Medulla oblongata (tissue), 1 donor: ENCODE measurements at regions not wholly inside any gene's neighbourhood (a gene's known extent, or its start where the extent isn't known, plus 50 kb on each side); places are given as distances from the start of the nearest gene placed in this dataset.
A peak's percentile ranks its signal among the peaks of the same experiment; 100 is the strongest.
"Not testable (repeated sequence)": the region's sequence is repeated elsewhere in the genome, so short reads cannot be mapped to it uniquely, and the experiment has no call there.

Experiments
- DNase-seq: peaks from one replicate; pipeline ENCODE4 v3.0.0-alpha.2; 2015; ENCODE audit errors: extremely low spot score

GRCh38 chr14:19052977-19053376, 85.7 kb downstream of the POTEM start:
- DNase-seq = not testable (repeated sequence)

- not testable (repeated sequence) for DNase-seq
Measured at GRCh38 chr14:19053426-19054050, 86.3 kb downstream of the POTEM start.

GRCh38 chr14:19054108-19054721, 87.0 kb downstream of the POTEM start:
- not testable (repeated sequence) for DNase-seq

GRCh38 chr14:19054934-19055333, 87.7 kb downstream of the POTEM start:
- DNase-seq = not testable (repeated sequence)

GRCh38 chr14:19059066-19059465, 91.8 kb downstream of the POTEM start:
- DNase-seq = not testable (repeated sequence)

GRCh38 chr14:19061689-19062450, 94.6 kb downstream of the POTEM start:
- not testable (repeated sequence) for DNase-seq

- DNase-seq = not testable (repeated sequence)
Measured at GRCh38 chr14:19068957-19069356, 101.7 kb downstream of the POTEM start.

- DNase-seq = not testable (repeated sequence)
Measured at GRCh38 chr14:19072518-19072917, 105.3 kb downstream of the POTEM start.

- DNase-seq = not testable (repeated sequence)
Measured at GRCh38 chr14:19088632-19089031, 121.4 kb downstream of the POTEM start.

- not testable (repeated sequence) for DNase-seq
Measured at GRCh38 chr14:19093227-19093626, 126.0 kb downstream of the POTEM start.

GRCh38 chr14:19094731-19095130, 127.5 kb downstream of the POTEM start:
- DNase-seq = not testable (repeated sequence)

GRCh38 chr14:19095167-19095566, 127.9 kb downstream of the POTEM start:
- DNase-seq = not testable (repeated sequence)

GRCh38 chr14:19096467-19096866, 129.2 kb downstream of the POTEM start:
- DNase-seq = not testable (repeated sequence)

- DNase-seq = not testable (repeated sequence)
Measured at GRCh38 chr14:19096876-19097275, 129.6 kb downstream of the POTEM start.

GRCh38 chr14:19097306-19097705, 130.1 kb downstream of the POTEM start:
- DNase-seq = not testable (repeated sequence)

GRCh38 chr14:19097750-19098149, 130.5 kb downstream of the POTEM start:
- not testable (repeated sequence) for DNase-seq

GRCh38 chr14:19098230-19098629, 131.0 kb downstream of the POTEM start:
- DNase-seq = not testable (repeated sequence)

- DNase-seq = peak; percentile 1
Measured at GRCh38 chr14:19098732-19099131, 131.5 kb downstream of the POTEM start.

GRCh38 chr14:19099336-19099735, 132.1 kb downstream of the POTEM start:
- not testable (repeated sequence) for DNase-seq

- DNase-seq = not testable (repeated sequence)
Measured at GRCh38 chr14:19099939-19100338, 132.7 kb downstream of the POTEM start.

GRCh38 chr14:19105551-19105950, 138.3 kb downstream of the POTEM start:
- not testable (repeated sequence) for DNase-seq

- not testable (repeated sequence) for DNase-seq
Measured at GRCh38 chr14:19109887-19110286, 142.7 kb downstream of the POTEM start.
